Endothelial cell of umbilical vein (primary cell): ENCODE measurements at regions not wholly inside any gene's neighbourhood (a gene's known extent, or its start where the extent isn't known, plus 50 kb on each side); places are given as distances from the start of the nearest gene placed in this dataset.

Experiments
- BruUV-seq: library from RNA; stranded (reverse); fragments of 400-500 nt; replicated peaks from 2 replicates; lab custom pipeline; 2021; lab: Mats Ljungman, UMichigan
- CTCF ChIA-PET: fragments of 300-600, 350-600 bp; sonication (Branson Sonifier 250); formaldehyde crosslinking; loops from one replicate; lab custom pipeline; 2021; ENCODE audit warnings: antibody characterized with exemption, inconsistent platforms; lab: Charles Lee
- POLR2A ChIA-PET: fragments of 300-600, 350-600 bp; sonication (Branson Sonifier 250); formaldehyde crosslinking; loops from one replicate; lab custom pipeline; 2021; ENCODE audit warnings: antibody characterized with exemption, inconsistent platforms; lab: Charles Lee
- DNase-seq: peaks from one replicate; pipeline ENCODE4 v3.0.0-alpha.2; 2011; ENCODE audit warnings: low read depth, low spot score
- FAIRE-seq: peaks from 2 replicates; lab custom pipeline; 2011; peaks lifted over from hg19 to GRCh38; lab: Jason Lieb, UNC
- H2AFZ ChIP-seq: 2 replicates; pipeline ENCODE4 v1.6.0; 2012; ENCODE audit warnings: low read depth, low read length, control low read depth, inconsistent platforms
- H3K27ac ChIP-seq: 2 replicates; pipeline ENCODE4 v1.5.1; 2011; ENCODE audit warnings: low read depth, mild to moderate bottlenecking, control low read depth, low read length, moderate library complexity; ENCODE audit not compliant: insufficient read depth
- H3K27me3 ChIP-seq, 2 experiments: 2 replicates each; pipeline versions ENCODE4 v1.6.0 to v1.6.1; 2011; ENCODE audit warnings: low read length in 2 of 2, mixed read lengths in 1 of 2; ENCODE audit not compliant: control insufficient read depth in 2 of 2, insufficient read depth in 2 of 2
- H3K36me3 ChIP-seq, 2 experiments: 2 replicates in 1 of 2; 3 replicates in 1 of 2; pipeline ENCODE4 v1.5.1; 2011; ENCODE audit warnings: low read length in 2 of 2, mild to moderate bottlenecking in 1 of 2, moderate library complexity in 1 of 2; ENCODE audit not compliant: control insufficient read depth in 2 of 2, insufficient read depth in 2 of 2; ENCODE audit errors: extremely low read depth in 1 of 2
- H3K4me1 ChIP-seq: 3 replicates; pipeline ENCODE4 v1.5.1; 2011; ENCODE audit warnings: mild to moderate bottlenecking, low read length; ENCODE audit not compliant: control insufficient read depth, insufficient read depth; ENCODE audit errors: extremely low read depth
- H3K4me2 ChIP-seq: 2 replicates; pipeline ENCODE4 v1.6.1; 2011; ENCODE audit warnings: low read length, control low read depth, mixed read lengths; ENCODE audit not compliant: insufficient read depth
- H3K4me3 ChIP-seq, 3 experiments: fragments of 200-600 bp in 1 of 3; sonication (generic), shearing (Covaris generic) in 1 of 3; replicated peaks in 1 of 3; 2 replicates each; pipeline ENCODE4 v1.5.1; 2011 to 2016; ENCODE audit warnings: control low read depth in 3 of 3, low read length in 3 of 3, mild to moderate bottlenecking in 2 of 3, inconsistent platforms in 1 of 3, low read depth in 1 of 3, moderate library complexity in 1 of 3; ENCODE audit not compliant: insufficient read depth in 1 of 3
- H3K79me2 ChIP-seq: 2 replicates; pipeline ENCODE4 v1.6.0; 2012; ENCODE audit warnings: low read length, inconsistent platforms; ENCODE audit not compliant: control insufficient read depth, insufficient read depth
- H3K9ac ChIP-seq: replicated peaks from 2 replicates; pipeline ENCODE3; 2011; ENCODE audit warnings: low read length, control low read depth; ENCODE audit not compliant: insufficient read depth; ENCODE audit errors: extremely low read depth
- H3K9me1 ChIP-seq: replicated peaks from 3 replicates; pipeline ENCODE4 v1.6.0; 2011; ENCODE audit warnings: mild to moderate bottlenecking, low read length; ENCODE audit not compliant: control insufficient read depth, insufficient read depth; ENCODE audit errors: extremely low read depth
- H3K9me3 ChIP-seq: replicated peaks from 2 replicates; pipeline ENCODE4 v1.5.1; 2012; ENCODE audit warnings: low read length, inconsistent platforms; ENCODE audit not compliant: control insufficient read depth, insufficient read depth
- H4K20me1 ChIP-seq: replicated peaks from 2 replicates; pipeline ENCODE3; 2011; ENCODE audit warnings: mild to moderate bottlenecking, low read length; ENCODE audit not compliant: control insufficient read depth, insufficient read depth; ENCODE audit errors: extremely low read depth
- FOS ChIP-seq: IDR thresholded peaks from 2 replicates; pipeline ENCODE4 v1.6.1; 2011; ENCODE audit warnings: mild to moderate bottlenecking, low read length, moderate library complexity, borderline replicate concordance; ENCODE audit not compliant: insufficient read depth
- GATA2 ChIP-seq: IDR thresholded peaks from 2 replicates; pipeline ENCODE4 v1.7.0; 2011; ENCODE audit warnings: low read depth, mild to moderate bottlenecking, moderate library complexity, mixed read lengths, low read length; ENCODE audit not compliant: insufficient read length, insufficient read depth
- JUN ChIP-seq: IDR thresholded peaks from 2 replicates; pipeline ENCODE4 v1.6.1; 2011; ENCODE audit warnings: borderline replicate concordance, low read depth; ENCODE audit not compliant: insufficient read length, insufficient read depth
- MYC ChIP-seq: IDR thresholded peaks from one replicate; pipeline ENCODE4 v1.6.1; 2011; ENCODE audit warnings: mild to moderate bottlenecking, low read depth, low read length
- POLR2A ChIP-seq: IDR thresholded peaks from 2 replicates; pipeline ENCODE4 v1.6.1; 2012; ENCODE audit warnings: low read depth, mild to moderate bottlenecking, control low read depth, low read length
- POLR2AphosphoS5 ChIP-seq: IDR thresholded peaks from 2 replicates; pipeline ENCODE4 v1.6.1; 2012; ENCODE audit warnings: low read depth, mild to moderate bottlenecking, control low read depth, low read length, moderate library complexity; ENCODE audit not compliant: insufficient read depth
- dilution Hi-C: fragments of 300-500 bp; cut with MboI; formaldehyde crosslinking; loops from one replicate; pipeline ENCODE4 v1.15.0; 2019; ENCODE audit warnings: low sequenced_read_pairs; ENCODE audit not compliant: extremely low pct_ligation_motif_present
- intact Hi-C: fragments of 100-400 bp; cut with micrococcal nuclease; formaldehyde crosslinking; loops from one replicate; pipeline ENCODE4 v1.10.0; 2022
- TF ChIP-seq, protein P1 (sequence below): IDR thresholded peaks from 2 replicates; pipeline ENCODE4 v1.6.1; 2011; ENCODE audit not compliant: insufficient read depth, insufficient read length
- TF ChIP-seq, protein P2 (sequence below), 2 donors: IDR thresholded peaks; 1 replicate in 1 of 2; 2 replicates in 1 of 2; pipeline ENCODE4 v1.5.1; 2011; ENCODE audit warnings: low read length in 2 of 2, mild to moderate bottlenecking in 2 of 2, moderate library complexity in 2 of 2, control low read depth in 1 of 2, inconsistent platforms in 1 of 2, low read depth in 1 of 2; ENCODE audit not compliant: insufficient read depth in 1 of 2; ENCODE audit errors: extremely low read depth in 1 of 2

DNA sequence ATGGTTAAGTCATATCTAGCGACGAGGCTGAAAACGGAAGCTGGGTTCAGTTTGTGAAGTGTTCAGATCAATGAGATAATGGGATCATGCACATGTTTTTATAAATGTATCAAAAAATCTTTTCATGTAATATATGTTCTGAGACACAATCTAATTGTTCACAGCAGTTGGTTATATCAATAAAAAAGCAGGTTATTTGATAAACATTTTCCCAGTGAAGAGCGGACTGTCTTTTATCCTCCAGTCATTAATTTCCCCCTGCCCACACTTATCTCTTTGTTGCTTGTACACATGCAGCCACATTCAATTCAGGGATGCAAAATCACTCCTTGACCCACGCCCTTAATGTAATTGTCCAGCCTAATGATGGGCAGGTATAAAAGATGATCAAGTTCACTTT is 563.1 kb downstream of the INHBA start:
- POLR2A ChIA-PET: no interaction called here
- no peaks in the 10 kb centered on the region for H3K9me3 ChIP-seq
- intact Hi-C loops: no loop called here
- CTCF ChIA-PET: no interaction called here
- no peak for TF ChIP-seq MYC
- TF ChIP-seq GATA2: no peak
- TF ChIP-seq FOS: no peak
- TF ChIP-seq JUN: no peak
- TF ChIP-seq POLR2AphosphoS5: no peak
- TF ChIP-seq, protein P1, sequence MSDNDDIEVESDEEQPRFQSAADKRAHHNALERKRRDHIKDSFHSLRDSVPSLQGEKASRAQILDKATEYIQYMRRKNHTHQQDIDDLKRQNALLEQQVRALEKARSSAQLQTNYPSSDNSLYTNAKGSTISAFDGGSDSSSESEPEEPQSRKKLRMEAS: no peak
- TF ChIP-seq, protein P2, sequence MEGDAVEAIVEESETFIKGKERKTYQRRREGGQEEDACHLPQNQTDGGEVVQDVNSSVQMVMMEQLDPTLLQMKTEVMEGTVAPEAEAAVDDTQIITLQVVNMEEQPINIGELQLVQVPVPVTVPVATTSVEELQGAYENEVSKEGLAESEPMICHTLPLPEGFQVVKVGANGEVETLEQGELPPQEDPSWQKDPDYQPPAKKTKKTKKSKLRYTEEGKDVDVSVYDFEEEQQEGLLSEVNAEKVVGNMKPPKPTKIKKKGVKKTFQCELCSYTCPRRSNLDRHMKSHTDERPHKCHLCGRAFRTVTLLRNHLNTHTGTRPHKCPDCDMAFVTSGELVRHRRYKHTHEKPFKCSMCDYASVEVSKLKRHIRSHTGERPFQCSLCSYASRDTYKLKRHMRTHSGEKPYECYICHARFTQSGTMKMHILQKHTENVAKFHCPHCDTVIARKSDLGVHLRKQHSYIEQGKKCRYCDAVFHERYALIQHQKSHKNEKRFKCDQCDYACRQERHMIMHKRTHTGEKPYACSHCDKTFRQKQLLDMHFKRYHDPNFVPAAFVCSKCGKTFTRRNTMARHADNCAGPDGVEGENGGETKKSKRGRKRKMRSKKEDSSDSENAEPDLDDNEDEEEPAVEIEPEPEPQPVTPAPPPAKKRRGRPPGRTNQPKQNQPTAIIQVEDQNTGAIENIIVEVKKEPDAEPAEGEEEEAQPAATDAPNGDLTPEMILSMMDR (IDR thresholded peaks at IDR 0.05; ENCODE audit: extremely low read depth in 1 of 2, insufficient read depth in 1 of 2, low read depth in 1 of 2, low read length in 2 of 2): no peak
- TF ChIP-seq POLR2A: no peak
- H3K36me3 ChIP-seq: no peaks in the 10 kb centered on the region
- H2AFZ ChIP-seq: no peak overlapping the region
- no peaks in the 10 kb centered on the region for H3K9me1 ChIP-seq
- BruUV-seq: no TSS peak
- no peaks in the 10 kb centered on the region for H4K20me1 ChIP-seq
- H3K9ac ChIP-seq: no peak overlapping the region
- H3K4me2 ChIP-seq: no peak overlapping the region
- no peak overlapping the region for H3K4me3 ChIP-seq
- H3K79me2 ChIP-seq: no peaks in the 10 kb centered on the region
- no peak for FAIRE-seq
- dilution Hi-C loops: no loop called here
- H3K27me3 ChIP-seq: no peaks in the 10 kb centered on the region
- H3K27ac ChIP-seq: no peak overlapping the region
- H3K4me1 ChIP-seq: no peaks in the 10 kb centered on the region
- DNase-seq: no peak
